GM18861 (cell line): ENCODE measurements at regions not wholly inside any gene's neighbourhood (a gene's known extent, or its start where the extent isn't known, plus 50 kb on each side); places are given as distances from the start of the nearest gene placed in this dataset.

Source experiments
- ATAC-seq: cut with Tn5 transposase; IDR thresholded peaks from one replicate; pipeline ENCODE4 v1.9.1; 2021; ENCODE audit not compliant: unreplicated experiment

- no peak for ATAC-seq
Measured at GRCh38 chr3:102104033-102104432, 254.7 kb downstream of the NFKBIZ start.

- no peak for ATAC-seq
Measured at GRCh38 chr3:102105193-102105592, 255.9 kb downstream of the NFKBIZ start.

- ATAC-seq, result no peak
Measured at GRCh38 chr3:102106416-102107097, 257.2 kb downstream of the NFKBIZ start.

- ATAC-seq, result no peak
Measured at GRCh38 chr3:102112704-102113230, 263.5 kb downstream of the NFKBIZ start.

GRCh38 chr3:102113421-102114041 is 264.2 kb downstream of the NFKBIZ start:
- ATAC-seq, result no peak

GRCh38 chr3:102114264-102114979 is 265.1 kb downstream of the NFKBIZ start:
- ATAC-seq, result no peak

GRCh38 chr3:102122527-102122926 is 273.2 kb downstream of the NFKBIZ start:
- ATAC-seq, result no peak

GRCh38 chr3:102123590-102124190 is 274.4 kb downstream of the NFKBIZ start:
- ATAC-seq, result no peak

GRCh38 chr3:102124282-102124681 is 275.0 kb downstream of the NFKBIZ start:
- no peak for ATAC-seq

GRCh38 chr3:102124704-102125103 is 275.4 kb downstream of the NFKBIZ start:
- no peak for ATAC-seq

- ATAC-seq, result no peak
Measured at GRCh38 chr3:102125197-102125993, 276.1 kb downstream of the NFKBIZ start.

- ATAC-seq, result no peak
Measured at GRCh38 chr3:102125994-102126368, 276.7 kb downstream of the NFKBIZ start.

- no peak for ATAC-seq
Measured at GRCh38 chr3:102129760-102130608, 280.7 kb downstream of the NFKBIZ start.

GRCh38 chr3:102132370-102132769 is 283.1 kb downstream of the NFKBIZ start:
- no peak for ATAC-seq

- ATAC-seq, result no peak
Measured at GRCh38 chr3:102133376-102133775, 284.1 kb downstream of the NFKBIZ start.

- no peak for ATAC-seq
Measured at GRCh38 chr3:102135316-102135715, 286.0 kb downstream of the NFKBIZ start.

- ATAC-seq, result no peak
Measured at GRCh38 chr3:102136183-102136582, 286.9 kb downstream of the NFKBIZ start.

GRCh38 chr3:102140116-102140515 is 290.8 kb downstream of the NFKBIZ start:
- ATAC-seq, result no peak

GRCh38 chr3:102141096-102141927 is 292.0 kb downstream of the NFKBIZ start:
- ATAC-seq, result no peak
